ENCODE measurements at regions not wholly inside any gene's neighbourhood (a gene's known extent, or its start where the extent isn't known, plus 50 kb on each side); places are given as distances from the start of the nearest gene placed in this dataset.

GRCh38 chr2:75344146-75344545, 144.8 kb upstream of the TACR1 start:
- Histone ChIP-seq H3K36me3 (no peaks in the 10 kb centered on the region), H3K4me1 (no peaks in the 10 kb centered on the region), H3K4me3 (no peak overlapping the region), H3K27ac (no peak overlapping the region), H3K9me3 (no peaks in the 10 kb centered on the region), H3K27me3 (replicated peaks in 1 of 7) (no peaks in the 10 kb centered on the region)
- TF ChIP-seq POLR2AphosphoS5 (IDR thresholded peaks at IDR 0.05), result no peak
- no peak for TF ChIP-seq CTCF (IDR thresholded peaks at IDR 0.05 in 8 of 11, conservative IDR thresholded peaks at IDR 0.05 in 3 of 11)
- no peak for TF ChIP-seq POLR2A (IDR thresholded peaks at IDR 0.05)
- intact Hi-C loops (cut with DNase I; ENCODE audit: low total_unique reads), result no loop called here
- 91 to 100% (median 92%) methylated on average over 1 of the region's 1 CpG for WGBS, 5 donors
- DNase-seq, result no peak

GRCh38 chr2:75342504-75343175, 143.3 kb upstream of the TACR1 start:
- H3K9me3 ChIP-seq, result no peaks in the 10 kb centered on the region
- H3K4me1 ChIP-seq, result no peaks in the 10 kb centered on the region
- no peak overlapping the region for H3K4me3 ChIP-seq
- H3K27me3 ChIP-seq (replicated peaks in 1 of 7), result no peaks in the 10 kb centered on the region
- H3K27ac ChIP-seq, result no peak overlapping the region
- no peak for TF ChIP-seq POLR2AphosphoS5 (IDR thresholded peaks at IDR 0.05)
- no peak for TF ChIP-seq CTCF (IDR thresholded peaks at IDR 0.05 in 8 of 11, conservative IDR thresholded peaks at IDR 0.05 in 3 of 11)
- TF ChIP-seq POLR2A (IDR thresholded peaks at IDR 0.05), result no peak
- no peaks in the 10 kb centered on the region for H3K36me3 ChIP-seq
- no peak for DNase-seq
- 85 to 96% (median 86%) methylated on average over 1 of the region's 1 CpG for WGBS, 5 donors
- intact Hi-C loops (cut with DNase I; ENCODE audit: low total_unique reads), result no loop called here

GRCh38 chr2:75340560-75340959, 141.2 kb upstream of the TACR1 start:
- WGBS, 5 donors, result 78 to 88% (median 82%) methylated on average over 3 of the region's 3 CpGs
- Histone ChIP-seq H3K27me3 (replicated peaks in 1 of 7) (no peaks in the 10 kb centered on the region), H3K4me1 (peaks cover 0 to 5% (median 0%) of the 10 kb centered on the region in 6 donors), H3K36me3 (no peaks in the 10 kb centered on the region), H3K4me3 (no peak overlapping the region), H3K27ac (no peak overlapping the region), H3K9me3 (no peaks in the 10 kb centered on the region)
- TF ChIP-seq POLR2A (IDR thresholded peaks at IDR 0.05), result no peak
- TF ChIP-seq CTCF (IDR thresholded peaks at IDR 0.05 in 8 of 11, conservative IDR thresholded peaks at IDR 0.05 in 3 of 11), result no peak
- no peak for TF ChIP-seq POLR2AphosphoS5 (IDR thresholded peaks at IDR 0.05)
- intact Hi-C loops (cut with DNase I; ENCODE audit: low total_unique reads), result no loop called here
- DNase-seq, result no peak

- Histone ChIP-seq H3K27me3 (replicated peaks in 1 of 7) (no peaks in the 10 kb centered on the region), H3K36me3 (no peaks in the 10 kb centered on the region), H3K9me3 (no peaks in the 10 kb centered on the region), H3K27ac (no peak overlapping the region), H3K4me1 (peaks cover 0 to 5% (median 0%) of the 10 kb centered on the region in 6 donors), H3K4me3 (no peak overlapping the region)
- intact Hi-C loops (cut with DNase I; ENCODE audit: low total_unique reads), result no loop called here
- no peak for DNase-seq
- WGBS, 5 donors, result 90 to 98% (median 91%) methylated on average over 5 of the region's 5 CpGs
- TF ChIP-seq CTCF (IDR thresholded peaks at IDR 0.05 in 8 of 11, conservative IDR thresholded peaks at IDR 0.05 in 3 of 11) (no peak), POLR2AphosphoS5 (IDR thresholded peaks at IDR 0.05) (no peak), POLR2A (IDR thresholded peaks at IDR 0.05) (no peak)
Measured at GRCh38 chr2:75338461-75338860, 139.1 kb upstream of the TACR1 start.

Measured in spleen (tissue), 11 donors.